Lower leg skin (tissue), 3 donors: ENCODE measurements at regions not wholly inside any gene's neighbourhood (a gene's known extent, or its start where the extent isn't known, plus 50 kb on each side); places are given as distances from the start of the nearest gene placed in this dataset.

Source experiments
- POLR2A ChIP-seq, 2 donors: fragments of 450-650 bp; IDR thresholded peaks; one replicate each; pipeline ENCODE4 v1.6.1; 2016 to 2017; ENCODE audit warnings: antibody characterized with exemption in 2 of 2, mild to moderate bottlenecking in 1 of 2, moderate library complexity in 1 of 2
- TF ChIP-seq, protein P1 (sequence below), 3 donors: fragments of 450-650 bp; IDR thresholded peaks; one replicate each; pipeline ENCODE4 v1.5.1; 2016; ENCODE audit warnings: antibody characterized with exemption in 3 of 3, mild to moderate bottlenecking in 3 of 3, moderate library complexity in 2 of 3

DNA sequence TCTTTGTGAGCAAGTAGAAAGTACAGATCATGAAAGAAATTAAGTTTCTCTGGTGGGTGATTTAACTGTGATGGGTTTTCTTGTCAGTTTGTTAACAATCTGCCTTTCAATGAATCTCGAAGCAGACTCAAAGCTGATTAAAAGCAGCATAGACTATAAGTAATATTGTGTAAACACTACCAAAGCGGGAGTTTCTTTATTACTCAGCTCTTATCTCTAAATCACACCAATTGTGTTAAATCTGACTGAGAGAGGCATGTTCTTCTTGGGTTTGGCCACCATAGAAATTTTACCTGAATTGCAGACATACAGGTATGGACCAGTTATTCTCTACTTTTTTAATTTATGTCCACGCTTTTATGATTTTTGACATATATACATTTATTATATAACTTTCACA is 65.2 kb downstream of the DKK1 start:
- TF ChIP-seq, protein P1, sequence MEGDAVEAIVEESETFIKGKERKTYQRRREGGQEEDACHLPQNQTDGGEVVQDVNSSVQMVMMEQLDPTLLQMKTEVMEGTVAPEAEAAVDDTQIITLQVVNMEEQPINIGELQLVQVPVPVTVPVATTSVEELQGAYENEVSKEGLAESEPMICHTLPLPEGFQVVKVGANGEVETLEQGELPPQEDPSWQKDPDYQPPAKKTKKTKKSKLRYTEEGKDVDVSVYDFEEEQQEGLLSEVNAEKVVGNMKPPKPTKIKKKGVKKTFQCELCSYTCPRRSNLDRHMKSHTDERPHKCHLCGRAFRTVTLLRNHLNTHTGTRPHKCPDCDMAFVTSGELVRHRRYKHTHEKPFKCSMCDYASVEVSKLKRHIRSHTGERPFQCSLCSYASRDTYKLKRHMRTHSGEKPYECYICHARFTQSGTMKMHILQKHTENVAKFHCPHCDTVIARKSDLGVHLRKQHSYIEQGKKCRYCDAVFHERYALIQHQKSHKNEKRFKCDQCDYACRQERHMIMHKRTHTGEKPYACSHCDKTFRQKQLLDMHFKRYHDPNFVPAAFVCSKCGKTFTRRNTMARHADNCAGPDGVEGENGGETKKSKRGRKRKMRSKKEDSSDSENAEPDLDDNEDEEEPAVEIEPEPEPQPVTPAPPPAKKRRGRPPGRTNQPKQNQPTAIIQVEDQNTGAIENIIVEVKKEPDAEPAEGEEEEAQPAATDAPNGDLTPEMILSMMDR (IDR thresholded peaks at IDR 0.05), result no peak
- TF ChIP-seq POLR2A (IDR thresholded peaks at IDR 0.05), result no peak
